SU-DHL-6 (cell line): ENCODE measurements at regions not wholly inside any gene's neighbourhood (a gene's known extent, or its start where the extent isn't known, plus 50 kb on each side); places are given as distances from the start of the nearest gene placed in this dataset.

Source experiments
- H2AFZ ChIP-seq: fragments of 200-600 bp; sonication (generic); 2 replicates; pipeline ENCODE4 v1.6.1; 2014; ENCODE audit warnings: low read depth, mild to moderate bottlenecking, moderate library complexity, mixed read lengths, antibody characterized with exemption, low read length; ENCODE audit not compliant: severe bottlenecking
- H3F3A ChIP-seq: fragments of 200-600 bp; shearing (Covaris generic); 2 replicates; pipeline ENCODE4 v1.6.0; 2016; ENCODE audit warnings: antibody characterized with exemption, mild to moderate bottlenecking; ENCODE audit not compliant: insufficient read depth
- H3K27ac ChIP-seq: fragments of 200-600 bp; sonication (generic); 2 replicates; pipeline ENCODE4 v1.5.1; 2016; ENCODE audit warnings: low read depth, mild to moderate bottlenecking, low read length, moderate library complexity, mixed read lengths
- H3K27me3 ChIP-seq: fragments of 200-600 bp; sonication (generic), shearing (Covaris generic); 2 replicates; pipeline ENCODE4 v1.6.0; 2014; ENCODE audit warnings: mild to moderate bottlenecking, low read length
- H3K36me3 ChIP-seq: fragments of 200-600 bp; sonication (generic); 2 replicates; pipeline ENCODE4 v1.6.1; 2014; ENCODE audit warnings: mild to moderate bottlenecking, low read length, mixed read lengths
- H3K4me2 ChIP-seq: fragments of 300-600, 200-600 bp; shearing (Covaris generic), sonication (generic); 2 replicates; pipeline ENCODE4 v1.6.0; 2014; ENCODE audit warnings: low read length, low read depth, mild to moderate bottlenecking; ENCODE audit not compliant: poor library complexity, severe bottlenecking
- H3K4me3 ChIP-seq: fragments of 200-600 bp; sonication (generic); 2 replicates; pipeline ENCODE4 v1.5.1; 2014; ENCODE audit warnings: antibody characterized with exemption, low read length, mild to moderate bottlenecking, mixed read lengths; ENCODE audit not compliant: insufficient read depth, poor library complexity, severe bottlenecking
- H3K79me2 ChIP-seq: fragments of 200-600 bp; sonication (generic); 2 replicates; pipeline ENCODE4 v1.6.1; 2014; ENCODE audit warnings: mild to moderate bottlenecking, low read length, moderate library complexity; ENCODE audit not compliant: insufficient read depth
- H3K9ac ChIP-seq: fragments of 200-600 bp; sonication (generic); 2 replicates; pipeline ENCODE4 v1.7.0; 2014; ENCODE audit warnings: mild to moderate bottlenecking, low read length
- H3K9me2 ChIP-seq: fragments of 200-600 bp; sonication (generic); replicated peaks from 2 replicates; pipeline ENCODE4 v1.6.1; 2014; ENCODE audit warnings: low read length; ENCODE audit not compliant: insufficient read depth
- H3K9me3 ChIP-seq: fragments of 200-600 bp; sonication (generic); 2 replicates; pipeline ENCODE4 v1.6.1; 2014; ENCODE audit warnings: low read length, mixed read lengths; ENCODE audit not compliant: insufficient read depth
- H4K20me1 ChIP-seq: fragments of 200-600 bp; sonication (generic); 2 replicates; pipeline ENCODE4 v1.6.1; 2014; ENCODE audit warnings: low read depth, mild to moderate bottlenecking, antibody characterized with exemption, low read length, moderate library complexity, mixed read lengths
- EZH2phosphoT487 ChIP-seq: fragments of 200-600 bp; sonication (generic), shearing (Covaris generic); conservative IDR thresholded peaks from 2 replicates; pipeline ENCODE4 v1.6.1; 2018; ENCODE audit warnings: mild to moderate bottlenecking, antibody characterized with exemption, low read length, moderate library complexity, mixed read lengths
- TF ChIP-seq, protein P1 (sequence below): fragments of 200-600 bp; sonication (generic); IDR thresholded peaks from one replicate; pipeline ENCODE4 v1.5.1; 2017; ENCODE audit warnings: antibody characterized with exemption, mild to moderate bottlenecking, low read length, moderate library complexity; ENCODE audit not compliant: insufficient read depth, poor library complexity, severe bottlenecking

DNA sequence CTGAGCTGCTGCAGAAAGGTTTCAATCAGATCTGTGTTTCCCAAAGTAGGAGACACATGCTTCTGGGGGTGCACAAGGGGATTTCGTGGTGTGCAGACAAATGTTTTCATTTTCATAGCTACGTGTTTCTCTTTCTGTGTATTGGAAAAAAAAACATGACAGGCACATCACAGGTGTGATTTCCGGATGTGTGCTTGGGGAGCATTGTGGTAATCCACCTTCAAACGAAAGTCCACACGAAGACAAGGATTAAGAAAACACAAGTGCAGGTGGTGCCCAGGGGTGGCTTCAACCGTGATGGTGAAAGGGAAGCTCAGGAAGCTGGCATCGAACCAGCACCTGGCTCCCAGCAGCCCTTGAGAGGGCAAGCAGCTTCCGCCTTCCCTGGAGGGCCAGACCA, 164.6 kb upstream of the LINGO1 start:
- H3K4me3 ChIP-seq, result no peak overlapping the region
- no peaks in the 10 kb centered on the region for H3K79me2 ChIP-seq
- H3F3A ChIP-seq, result no peaks in the 10 kb centered on the region
- TF ChIP-seq EZH2phosphoT487, result no peak
- TF ChIP-seq, protein P1, sequence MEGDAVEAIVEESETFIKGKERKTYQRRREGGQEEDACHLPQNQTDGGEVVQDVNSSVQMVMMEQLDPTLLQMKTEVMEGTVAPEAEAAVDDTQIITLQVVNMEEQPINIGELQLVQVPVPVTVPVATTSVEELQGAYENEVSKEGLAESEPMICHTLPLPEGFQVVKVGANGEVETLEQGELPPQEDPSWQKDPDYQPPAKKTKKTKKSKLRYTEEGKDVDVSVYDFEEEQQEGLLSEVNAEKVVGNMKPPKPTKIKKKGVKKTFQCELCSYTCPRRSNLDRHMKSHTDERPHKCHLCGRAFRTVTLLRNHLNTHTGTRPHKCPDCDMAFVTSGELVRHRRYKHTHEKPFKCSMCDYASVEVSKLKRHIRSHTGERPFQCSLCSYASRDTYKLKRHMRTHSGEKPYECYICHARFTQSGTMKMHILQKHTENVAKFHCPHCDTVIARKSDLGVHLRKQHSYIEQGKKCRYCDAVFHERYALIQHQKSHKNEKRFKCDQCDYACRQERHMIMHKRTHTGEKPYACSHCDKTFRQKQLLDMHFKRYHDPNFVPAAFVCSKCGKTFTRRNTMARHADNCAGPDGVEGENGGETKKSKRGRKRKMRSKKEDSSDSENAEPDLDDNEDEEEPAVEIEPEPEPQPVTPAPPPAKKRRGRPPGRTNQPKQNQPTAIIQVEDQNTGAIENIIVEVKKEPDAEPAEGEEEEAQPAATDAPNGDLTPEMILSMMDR, result no peak
- H4K20me1 ChIP-seq, result no peaks in the 10 kb centered on the region
- H3K9me3 ChIP-seq, result no peaks in the 10 kb centered on the region
- no peaks in the 10 kb centered on the region for H3K36me3 ChIP-seq
- no peak overlapping the region for H3K9ac ChIP-seq
- no peak overlapping the region for H2AFZ ChIP-seq
- no peak overlapping the region for H3K27ac ChIP-seq
- no peaks in the 10 kb centered on the region for H3K27me3 ChIP-seq
- H3K4me2 ChIP-seq, result no peak overlapping the region
- no peaks in the 10 kb centered on the region for H3K9me2 ChIP-seq

DNA sequence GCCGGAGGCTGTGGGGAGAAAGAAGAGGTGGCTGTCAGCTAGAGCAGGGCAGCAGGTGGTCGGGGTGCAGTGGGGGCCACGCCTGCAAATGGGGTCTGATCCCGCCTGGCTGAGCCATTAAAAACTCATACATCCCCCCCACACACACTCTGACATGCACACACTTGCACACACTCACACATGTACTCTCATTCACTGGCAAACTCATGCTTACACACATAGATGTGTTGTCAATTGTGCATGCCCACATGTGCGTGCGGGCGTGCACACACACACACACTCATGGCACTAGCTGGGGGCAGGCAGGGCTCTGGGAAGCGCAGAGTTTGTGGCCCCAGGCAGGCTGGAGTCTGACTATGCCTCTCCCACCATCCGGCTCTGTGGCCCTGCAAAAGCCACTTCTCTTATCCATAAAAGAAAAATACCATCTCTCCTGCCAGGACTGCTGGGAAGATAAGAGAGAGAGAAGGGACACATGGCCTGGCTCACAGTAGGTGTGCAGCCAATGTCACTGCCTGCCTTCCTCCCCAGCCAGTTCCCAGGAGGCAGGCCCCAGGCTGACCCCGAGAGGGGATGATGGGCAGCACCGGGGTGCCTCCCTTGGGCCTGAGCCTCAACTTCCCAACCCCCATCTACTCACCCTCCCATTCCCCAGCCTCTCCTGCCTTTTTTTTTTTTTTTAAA, 163.5 kb upstream of the LINGO1 start:
- Histone ChIP-seq H3F3A (no peaks in the 10 kb centered on the region), H3K4me2 (no peak overlapping the region), H4K20me1 (no peaks in the 10 kb centered on the region), H3K9ac (no peak overlapping the region), H3K36me3 (no peaks in the 10 kb centered on the region), H3K27ac (no peak overlapping the region), H3K4me3 (no peak overlapping the region), H3K27me3 (no peaks in the 10 kb centered on the region), H3K79me2 (no peaks in the 10 kb centered on the region), H3K9me3 (no peaks in the 10 kb centered on the region), H3K9me2 (no peaks in the 10 kb centered on the region), H2AFZ (no peak overlapping the region)
- TF ChIP-seq, protein P1, result no peak
- TF ChIP-seq EZH2phosphoT487, result no peak

DNA sequence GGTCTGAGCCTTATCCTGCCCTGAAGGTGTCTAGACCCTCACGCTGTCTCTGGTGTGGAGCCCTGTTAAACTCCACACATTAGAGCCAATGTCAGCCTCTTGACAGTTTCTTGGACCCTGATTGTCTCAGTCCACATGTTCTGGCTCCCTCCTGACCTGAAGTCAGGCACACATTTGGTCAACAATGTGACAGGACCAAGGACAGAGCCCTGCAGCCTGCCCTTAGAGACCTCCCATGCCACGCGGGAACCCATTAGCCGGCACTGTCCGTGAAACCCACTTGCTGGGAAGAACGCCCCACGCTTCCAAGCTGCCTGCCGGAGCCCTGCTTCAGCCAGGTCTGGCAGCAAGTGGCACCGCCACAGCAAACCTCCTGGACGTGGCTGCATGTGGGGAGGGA, 162.7 kb upstream of the LINGO1 start:
- Histone ChIP-seq H3K36me3 (no peaks in the 10 kb centered on the region), H4K20me1 (no peaks in the 10 kb centered on the region), H3K27ac (no peak overlapping the region), H3K9me2 (no peaks in the 10 kb centered on the region), H3K4me2 (no peak overlapping the region), H3K27me3 (no peaks in the 10 kb centered on the region), H3F3A (no peaks in the 10 kb centered on the region), H3K9ac (no peak overlapping the region), H3K79me2 (no peaks in the 10 kb centered on the region), H3K4me3 (no peak overlapping the region), H2AFZ (no peak overlapping the region), H3K9me3 (no peaks in the 10 kb centered on the region)
- no peak for TF ChIP-seq EZH2phosphoT487
- TF ChIP-seq, protein P1, result no peak
